SW480 (cell line): ENCODE measurements at regions not wholly inside any gene's neighbourhood (a gene's known extent, or its start where the extent isn't known, plus 50 kb on each side); places are given as distances from the start of the nearest gene placed in this dataset.
A peak's percentile ranks its signal among the peaks of the same experiment; 100 is the strongest.

ENCODE experiments used
- DNase-seq: peaks from one replicate; pipeline ENCODE4 v3.0.0-alpha.2; 2016; ENCODE audit warnings: low spot score

GRCh38 chr6:104614394-104614793 lies 245.3 kb downstream of the HACE1 start:
- DNase-seq = no peak

DNA sequence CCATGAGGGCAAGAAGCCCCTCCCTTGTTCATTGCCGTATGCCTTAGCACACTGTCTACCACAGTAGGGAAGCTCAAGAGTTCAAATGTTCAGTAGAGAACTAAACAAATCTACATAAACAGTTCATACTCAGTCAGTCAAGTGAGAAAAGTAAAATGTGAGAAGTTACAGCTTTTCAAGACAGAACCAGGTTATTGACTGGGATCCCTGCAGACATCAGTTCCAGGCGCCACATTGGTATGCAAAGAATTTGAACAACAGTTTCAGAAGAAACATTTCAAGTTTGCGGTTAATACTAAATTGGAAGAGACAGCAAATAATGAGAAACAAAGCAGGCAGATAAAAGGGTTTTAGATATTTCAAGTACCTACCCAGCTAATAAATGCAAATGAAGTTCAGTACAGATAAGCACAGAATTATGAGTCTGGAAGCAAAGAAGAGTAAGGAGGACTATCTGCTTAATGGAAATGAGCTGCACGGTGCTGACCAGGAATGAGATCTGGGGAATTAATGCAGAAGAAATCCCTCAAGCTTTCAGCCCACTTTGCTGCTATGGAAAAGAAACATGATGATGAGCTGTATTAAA lies 246.2 kb downstream of the HACE1 start:
- no peak for DNase-seq

DNA sequence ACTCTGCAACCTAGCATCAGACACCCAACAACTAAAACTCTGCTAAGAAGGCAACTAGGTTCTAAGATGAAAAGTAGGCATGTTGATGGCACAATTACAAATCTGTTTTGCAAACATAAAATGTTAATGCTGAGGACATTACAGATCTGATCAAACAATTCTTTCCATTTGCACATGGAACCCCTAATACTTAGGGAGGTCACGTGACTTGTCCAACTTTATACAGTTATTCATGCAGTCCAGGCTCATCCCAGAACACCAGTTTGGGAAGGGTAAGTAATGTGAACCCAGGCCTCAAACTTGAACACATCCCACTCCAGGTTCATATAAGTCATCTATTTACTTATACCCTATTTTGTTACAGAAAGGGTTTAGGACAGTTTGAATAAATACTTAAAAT lies 247.2 kb downstream of the HACE1 start:
- no peak for DNase-seq

DNA sequence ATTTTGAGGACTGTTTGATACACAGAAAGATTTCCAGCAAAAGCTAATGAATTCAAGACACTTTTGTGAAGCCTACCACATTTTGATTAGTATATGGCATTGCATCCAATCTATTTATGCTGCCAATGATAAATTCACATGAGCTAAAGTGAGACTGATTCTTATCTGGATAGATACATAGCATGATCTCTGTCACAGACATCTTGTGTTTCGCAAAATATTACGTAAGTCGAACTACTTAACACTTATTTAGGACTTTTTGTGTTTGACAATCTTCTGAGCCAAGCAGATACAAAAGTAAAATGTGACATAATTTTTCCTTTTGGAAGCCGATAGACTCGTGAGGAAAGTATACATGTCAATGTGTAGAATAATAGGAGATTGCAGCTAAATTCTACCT lies 251.6 kb downstream of the HACE1 start:
- DNase-seq = no peak

GRCh38 chr6:104607501-104607900 lies 252.2 kb downstream of the HACE1 start:
- no peak for DNase-seq

DNA sequence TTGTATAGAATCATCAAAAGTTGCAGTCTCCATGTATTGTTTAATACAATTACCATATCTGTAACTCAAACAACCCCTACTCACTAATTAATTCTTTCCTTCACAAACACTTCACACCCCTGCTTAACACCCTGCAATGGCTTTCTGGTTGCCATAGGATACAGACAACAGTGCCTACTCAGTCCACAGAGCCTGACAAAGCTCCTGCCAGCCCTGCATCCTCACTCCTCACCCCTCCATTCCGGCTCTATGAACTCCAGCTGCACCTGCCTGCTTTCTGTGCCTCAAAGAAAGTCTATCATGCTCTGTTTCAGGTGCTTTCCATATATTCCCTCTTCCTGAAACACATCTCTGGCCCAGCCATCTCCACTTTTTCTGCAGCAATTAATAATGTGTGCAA lies 253.4 kb downstream of the HACE1 start:
- DNase-seq = no peak

- no peak for DNase-seq
Observed at GRCh38 chr6:104604685-104605084, 255.0 kb downstream of the HACE1 start.

DNA sequence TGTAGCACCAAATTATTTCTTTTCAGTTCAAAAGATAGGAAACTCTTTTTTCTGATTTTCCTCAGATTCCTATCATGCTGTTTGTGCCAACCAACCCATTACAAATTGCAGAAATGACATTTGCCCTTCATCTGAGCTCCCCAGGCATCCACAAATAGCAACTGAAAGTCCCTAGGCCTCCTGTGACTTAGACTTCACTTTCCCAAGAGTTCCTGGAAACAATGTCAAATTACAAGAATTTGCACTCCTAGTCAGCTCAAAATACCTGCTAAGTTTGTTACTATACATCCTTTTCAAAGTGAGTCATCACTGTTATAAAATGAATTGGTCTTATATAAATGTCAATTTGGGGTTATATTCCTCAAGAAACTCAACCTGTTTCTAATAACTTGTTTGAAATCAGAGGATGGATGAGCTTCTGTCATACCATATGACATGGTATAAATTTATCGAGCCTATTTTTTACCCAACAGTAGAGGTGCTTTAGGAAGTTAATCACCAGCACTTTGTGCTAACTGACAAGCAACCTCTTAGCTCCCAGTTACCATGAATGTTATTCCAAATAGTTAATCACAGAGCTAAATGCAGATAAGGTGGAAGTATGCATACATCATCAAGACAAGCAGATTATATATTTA lies 256.5 kb downstream of the HACE1 start:
- no peak for DNase-seq

- no peak for DNase-seq
Observed at GRCh38 chr6:104601721-104602120, 258.0 kb downstream of the HACE1 start.

GRCh38 chr6:104601131-104601651 lies 258.5 kb downstream of the HACE1 start:
- DNase-seq = no peak

GRCh38 chr6:104600639-104600931 lies 259.1 kb downstream of the HACE1 start:
- DNase-seq = no peak

DNA sequence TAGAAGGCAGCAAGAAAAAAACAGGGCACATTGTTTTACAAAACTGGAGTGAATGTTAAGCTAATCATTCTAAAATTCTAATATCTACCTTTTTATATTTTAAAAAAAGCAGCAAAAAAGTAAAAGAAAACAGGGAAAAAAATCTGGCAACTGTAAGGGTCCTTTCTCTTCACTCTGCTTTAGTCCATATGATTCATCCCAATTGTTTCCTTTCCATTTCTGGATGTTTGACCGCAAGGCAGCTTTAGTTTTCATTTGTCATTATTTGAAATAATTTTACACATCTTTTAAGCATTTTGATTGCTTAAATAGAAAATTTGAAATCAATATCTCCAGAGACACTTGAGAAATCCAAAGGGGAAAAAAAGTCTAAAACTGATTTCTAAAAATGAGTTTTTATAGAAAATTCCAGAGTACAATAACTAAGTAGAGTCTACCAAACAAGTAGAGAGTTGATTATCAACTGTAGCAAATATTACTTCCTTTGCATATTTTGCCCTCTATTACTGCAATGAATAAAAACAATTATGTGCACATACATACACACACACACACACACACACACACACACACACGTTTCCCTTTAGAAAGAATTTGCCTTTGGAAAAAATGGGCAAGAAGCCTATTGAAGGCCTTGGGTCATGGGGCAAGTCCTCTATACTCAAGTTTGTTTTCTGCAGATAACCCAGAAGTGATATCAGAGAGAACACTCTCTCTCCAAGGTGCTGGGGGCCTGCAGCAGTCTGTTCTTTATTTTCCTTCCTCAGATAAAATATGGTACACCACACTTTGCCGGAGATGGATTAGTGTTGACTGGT lies 259.7 kb downstream of the HACE1 start:
- DNase-seq = no peak

GRCh38 chr6:104597541-104598050 lies 262.1 kb downstream of the HACE1 start:
- peak; percentile 16 for DNase-seq

- DNase-seq = no peak
Observed at GRCh38 chr6:104596091-104596490, 263.6 kb downstream of the HACE1 start.

- DNase-seq = no peak
Observed at GRCh38 chr6:104595311-104595820, 264.4 kb downstream of the HACE1 start.

GRCh38 chr6:104591573-104592334 lies 268.0 kb downstream of the HACE1 start:
- DNase-seq = no peak

DNA sequence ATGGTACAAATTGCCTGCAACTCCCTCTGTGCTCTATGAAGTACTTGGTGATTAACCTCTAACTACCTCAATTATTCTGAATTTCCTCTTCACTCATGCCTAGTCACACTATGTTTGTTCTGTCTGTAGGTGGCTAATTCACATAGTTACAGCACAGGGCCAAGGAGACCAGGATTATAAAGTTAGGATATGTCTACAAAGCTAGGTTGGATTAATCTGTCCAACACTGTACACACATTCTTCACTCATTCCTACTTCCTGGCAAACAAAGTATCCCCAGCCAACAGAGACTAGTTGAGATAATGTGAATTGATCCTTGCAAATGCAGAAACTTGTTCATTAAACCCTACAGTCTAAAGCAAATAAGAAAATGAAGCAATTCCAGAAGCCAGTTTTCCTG lies 269.8 kb downstream of the HACE1 start:
- no peak for DNase-seq

DNA sequence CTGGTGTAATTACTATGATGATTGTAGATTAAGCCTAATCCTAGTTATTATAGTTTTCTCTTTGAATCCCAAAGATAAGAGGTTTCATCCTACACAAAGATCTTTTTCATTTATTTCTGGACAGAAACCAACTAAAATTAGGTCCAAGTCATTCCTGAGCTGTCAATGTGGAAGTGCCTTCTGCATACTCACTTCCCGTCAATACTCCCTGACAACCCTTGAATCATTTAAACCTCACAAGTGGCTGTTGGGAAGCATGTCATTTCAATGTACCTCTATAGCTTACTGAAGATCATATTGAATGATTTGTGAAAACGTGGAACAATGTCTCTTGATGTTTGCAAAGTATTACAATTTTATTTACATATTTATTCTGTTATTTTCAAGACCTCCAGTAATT lies 274.1 kb downstream of the HACE1 start:
- DNase-seq = no peak

GRCh38 chr6:104580452-104580851 lies 279.3 kb downstream of the HACE1 start:
- no peak for DNase-seq

- no peak for DNase-seq
Observed at GRCh38 chr6:104579310-104579863, 280.3 kb downstream of the HACE1 start.

DNA sequence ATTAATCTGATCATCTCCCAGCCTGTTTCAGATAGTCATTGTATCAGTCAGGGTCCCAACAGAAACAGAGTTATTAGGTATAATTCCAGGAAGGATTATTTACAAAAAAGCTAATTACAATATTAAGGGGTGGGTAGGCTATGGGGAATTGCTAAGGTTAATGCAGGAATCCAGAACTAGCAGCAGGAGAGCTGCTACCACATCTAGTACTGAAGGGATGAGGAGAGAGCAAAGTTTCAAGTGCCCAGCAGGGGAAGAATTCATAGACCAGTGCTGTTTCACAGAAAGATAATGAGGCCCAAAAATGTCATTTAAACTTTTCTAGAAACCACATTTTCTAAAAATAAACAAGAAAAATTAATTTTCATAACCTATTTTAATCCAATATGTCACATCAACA lies 284.2 kb downstream of the HACE1 start:
- DNase-seq = no peak
